Large intestine (tissue), 3 donors: ENCODE measurements at regions not wholly inside any gene's neighbourhood (a gene's known extent, or its start where the extent isn't known, plus 50 kb on each side); places are given as distances from the start of the nearest gene placed in this dataset.

Experiments
- DNase-seq, 2 donors: peaks; one replicate each; pipeline versions ENCODE4 v3.0.0 to v3.0.0-alpha.2; 2013
- H3K27ac ChIP-seq: one replicate; pipeline ENCODE4 v1.5.1; 2013; ENCODE audit warnings: low read length
- H3K27me3 ChIP-seq: 2 replicates; pipeline ENCODE4 v1.6.1; 2013; ENCODE audit warnings: low read length; ENCODE audit not compliant: control insufficient read depth, insufficient read depth
- H3K36me3 ChIP-seq: 2 replicates; pipeline ENCODE4 v1.6.1; 2013; ENCODE audit warnings: low read length; ENCODE audit not compliant: control insufficient read depth, insufficient read depth
- H3K4me1 ChIP-seq: one replicate; pipeline ENCODE4 v1.6.1; 2013; ENCODE audit warnings: low read length; ENCODE audit not compliant: control insufficient read depth, insufficient read depth
- H3K4me3 ChIP-seq: one replicate; pipeline ENCODE4 v1.5.1; 2013; ENCODE audit warnings: low read length
- H3K9me3 ChIP-seq: one replicate; pipeline ENCODE4 v1.6.1; 2013; ENCODE audit warnings: mild to moderate bottlenecking, low read depth, low read length, moderate library complexity; ENCODE audit not compliant: control insufficient read depth
- WGBS: methylation state at CpG from one replicate; pipeline ENCODE4 v1.1.5; 2013; ENCODE audit warnings: low lambda C conversion rate; ENCODE audit not compliant: insufficient coverage; 5-methylcytosine and 5-hydroxymethylcytosine counted together

DNA sequence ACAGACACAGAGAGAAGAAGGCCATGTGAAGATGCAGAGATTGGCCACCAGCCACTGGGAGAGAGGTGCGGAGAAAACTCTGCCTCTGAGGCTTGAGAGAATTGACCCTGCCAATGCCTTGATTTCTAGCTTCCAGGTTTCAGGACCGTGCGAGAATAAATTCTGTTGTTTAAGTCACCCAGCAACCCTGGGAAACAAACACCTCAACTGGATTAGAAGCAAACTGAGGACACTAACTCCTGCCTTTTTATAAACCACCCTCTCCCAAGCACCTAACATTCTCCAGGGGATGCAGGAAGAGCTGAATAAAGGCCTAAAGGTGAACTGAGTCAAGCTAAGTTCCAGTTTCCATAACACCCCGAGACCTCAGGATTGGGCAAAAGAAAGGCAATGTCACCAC, 136.1 kb downstream of the ANKRD60 start:
- no peaks in the 10 kb centered on the region for H3K9me3 ChIP-seq
- H3K4me3 ChIP-seq, result no peak overlapping the region
- no peak overlapping the region for H3K27ac ChIP-seq
- peaks cover 6% of the 10 kb centered on the region for H3K27me3 ChIP-seq
- WGBS, result no CpG with 5 or more reads among the region's 4 CpGs
- no peaks in the 10 kb centered on the region for H3K4me1 ChIP-seq
- H3K36me3 ChIP-seq, result no peaks in the 10 kb centered on the region
- no peak for DNase-seq

DNA sequence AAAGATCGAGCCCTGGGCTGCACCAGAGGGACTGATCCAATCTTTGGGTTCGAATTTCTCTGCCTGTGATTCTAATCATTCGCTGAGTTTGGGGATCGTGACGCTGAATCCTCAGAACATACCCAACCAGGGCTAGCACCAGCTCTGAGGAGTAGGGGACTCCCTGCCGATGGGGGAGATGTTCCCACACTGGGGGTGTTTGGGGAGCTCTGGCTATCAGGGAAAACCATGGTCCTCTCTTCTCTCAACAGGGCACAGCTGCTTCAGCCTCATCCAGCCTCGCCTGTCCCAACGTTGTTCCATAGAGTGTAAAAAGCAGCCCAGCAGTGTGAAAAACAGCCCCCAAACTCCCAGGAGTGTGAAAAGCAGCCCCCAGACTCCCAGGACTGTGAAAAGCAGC, 136.6 kb downstream of the ANKRD60 start:
- no peaks in the 10 kb centered on the region for H3K4me1 ChIP-seq
- H3K27me3 ChIP-seq, result peaks cover 4% of the 10 kb centered on the region
- 80% methylated on average over 1 of the region's 8 CpGs for WGBS
- no peaks in the 10 kb centered on the region for H3K9me3 ChIP-seq
- no peak overlapping the region for H3K27ac ChIP-seq
- no peak for DNase-seq
- no peak overlapping the region for H3K4me3 ChIP-seq
- no peaks in the 10 kb centered on the region for H3K36me3 ChIP-seq

DNA sequence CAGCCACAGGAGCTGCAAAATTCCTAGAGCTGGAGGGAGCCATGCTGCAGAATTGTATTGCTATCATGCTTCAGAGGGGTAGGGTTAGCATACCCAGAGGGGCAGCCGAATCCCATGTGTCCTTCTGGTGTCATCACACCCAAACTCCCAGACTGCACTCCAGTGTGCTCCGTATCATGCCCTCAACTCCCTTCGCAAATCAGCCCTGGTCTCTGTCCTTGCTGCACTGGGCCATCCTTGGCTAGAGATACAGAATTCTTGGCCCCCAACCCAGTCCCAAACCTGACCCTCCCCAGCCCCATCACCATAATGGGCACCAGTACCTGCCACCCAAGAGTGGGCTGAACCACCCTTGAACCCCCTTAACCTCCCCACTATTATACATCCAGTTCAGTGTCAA, 138.3 kb downstream of the ANKRD60 start:
- Histone ChIP-seq H3K4me3 (no peak overlapping the region), H3K27ac (no peak overlapping the region), H3K4me1 (no peaks in the 10 kb centered on the region), H3K9me3 (no peaks in the 10 kb centered on the region), H3K27me3 (peaks cover 4% of the 10 kb centered on the region), H3K36me3 (no peaks in the 10 kb centered on the region)
- DNase-seq, result no peak
- WGBS, result no CpG with 5 or more reads among the region's 3 CpGs

DNA sequence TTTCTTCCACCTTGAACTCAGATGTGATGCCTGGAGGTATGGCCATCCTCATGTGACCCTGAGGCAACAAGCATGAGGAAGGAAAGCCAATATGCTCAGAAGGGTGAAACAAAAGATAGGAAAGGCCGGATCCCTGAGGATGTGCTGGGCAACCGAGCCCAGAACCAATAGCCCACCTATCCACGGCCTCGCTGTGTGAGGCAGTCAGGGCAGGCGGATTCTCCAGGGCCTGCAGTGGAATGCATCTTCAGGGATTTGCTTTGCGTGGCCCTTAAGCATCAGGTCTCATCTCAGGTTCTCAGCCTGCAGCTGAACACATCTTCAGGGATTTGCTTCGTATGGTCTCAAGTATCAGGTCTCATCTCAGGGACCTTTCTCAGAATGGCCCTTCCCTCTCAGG, 139.8 kb downstream of the ANKRD60 start:
- peaks cover 4% of the 10 kb centered on the region for H3K27me3 ChIP-seq
- peaks cover 3% of the 10 kb centered on the region for H3K4me1 ChIP-seq
- H3K27ac ChIP-seq, result no peak overlapping the region
- H3K4me3 ChIP-seq, result no peak overlapping the region
- no peak for DNase-seq
- no peaks in the 10 kb centered on the region for H3K9me3 ChIP-seq
- H3K36me3 ChIP-seq, result no peaks in the 10 kb centered on the region
- 100% methylated on average over 1 of the region's 7 CpGs for WGBS

DNA sequence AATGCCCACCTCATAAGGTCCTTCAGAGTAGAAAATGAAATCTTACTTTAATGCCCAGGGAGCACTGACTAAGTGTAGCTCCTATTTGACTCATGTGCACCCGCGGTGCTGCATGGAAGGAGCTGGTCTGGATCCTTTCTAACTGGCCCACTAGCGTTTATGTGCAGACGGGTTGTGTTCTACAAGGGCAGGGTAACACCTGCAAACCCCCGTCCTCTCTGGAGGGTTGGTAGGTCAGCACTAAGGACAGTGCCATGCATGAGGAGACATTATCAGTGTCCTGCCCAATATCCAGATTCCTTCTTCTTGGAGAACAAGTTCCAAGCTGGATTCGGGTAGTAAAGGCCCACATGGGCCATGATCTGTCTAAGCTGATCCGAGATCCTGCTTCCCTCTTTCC, 140.3 kb downstream of the ANKRD60 start:
- H3K27ac ChIP-seq, result no peak overlapping the region
- peaks cover 3% of the 10 kb centered on the region for H3K4me1 ChIP-seq
- no peaks in the 10 kb centered on the region for H3K9me3 ChIP-seq
- H3K27me3 ChIP-seq, result peaks cover 4% of the 10 kb centered on the region
- no peak overlapping the region for H3K4me3 ChIP-seq
- no peaks in the 10 kb centered on the region for H3K36me3 ChIP-seq
- 92% methylated on average over 2 of the region's 7 CpGs for WGBS
- DNase-seq, result no peak

DNA sequence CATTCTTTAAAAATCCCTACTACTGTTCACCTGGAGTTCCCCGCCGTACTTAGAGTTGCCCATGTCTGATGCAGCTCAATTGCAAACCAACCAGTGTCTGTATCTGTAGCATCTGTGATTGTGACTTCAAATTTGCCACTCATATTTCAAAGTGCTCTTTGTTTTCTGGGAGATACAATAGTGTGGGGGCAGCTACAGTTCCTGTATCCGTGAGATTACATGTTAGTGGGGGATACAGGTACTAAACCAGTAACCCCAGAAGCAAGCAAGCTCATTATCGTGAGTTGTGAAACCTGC, 140.9 kb downstream of the ANKRD60 start:
- no peak for DNase-seq
- no peak overlapping the region for H3K4me3 ChIP-seq
- H3K4me1 ChIP-seq, result peaks cover 3% of the 10 kb centered on the region
- no peaks in the 10 kb centered on the region for H3K36me3 ChIP-seq
- no CpG with 5 or more reads among the region's 4 CpGs for WGBS
- H3K27ac ChIP-seq, result no peak overlapping the region
- no peaks in the 10 kb centered on the region for H3K9me3 ChIP-seq
- H3K27me3 ChIP-seq, result peaks cover 4% of the 10 kb centered on the region

DNA sequence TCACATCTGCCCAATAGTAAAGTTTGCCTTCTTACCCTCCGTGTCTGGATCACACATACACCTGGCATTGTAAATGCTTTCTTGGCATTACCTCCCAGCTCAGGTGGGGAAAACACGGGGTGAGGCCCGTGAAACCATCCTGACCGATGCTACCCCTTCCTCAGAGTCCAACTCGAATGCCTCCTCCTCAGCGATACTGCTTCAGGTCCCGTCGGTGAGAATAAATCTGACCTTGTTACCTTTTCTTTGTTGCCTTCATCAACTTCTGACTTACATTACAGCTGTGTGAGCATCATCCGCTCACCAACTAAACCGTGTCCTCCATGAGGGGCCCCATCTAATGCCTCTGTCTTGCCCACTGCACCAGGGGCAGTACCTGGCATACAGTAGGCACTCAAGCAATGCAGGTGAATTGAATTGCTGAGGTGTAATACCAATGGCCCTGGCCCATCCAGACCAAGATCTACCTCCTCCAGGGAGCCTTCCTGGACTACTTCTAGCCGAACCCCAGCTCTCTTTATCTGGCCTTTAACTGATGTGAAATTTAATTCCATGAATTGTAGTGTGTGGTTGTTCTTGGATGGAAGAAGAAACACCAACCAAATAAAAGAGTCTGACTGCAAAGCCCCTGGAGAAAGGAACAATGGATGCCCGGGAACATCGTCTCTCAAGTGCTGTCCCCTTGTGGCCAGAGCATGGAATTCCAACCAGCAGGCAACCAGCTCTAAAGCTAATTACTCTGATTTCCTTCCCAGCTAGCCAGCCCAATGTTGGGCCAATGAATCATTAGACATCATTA, 141.5 kb downstream of the ANKRD60 start:
- Histone ChIP-seq H3K4me1 (peaks cover 3% of the 10 kb centered on the region), H3K4me3 (no peak overlapping the region), H3K27ac (no peak overlapping the region), H3K27me3 (peaks cover 4% of the 10 kb centered on the region), H3K36me3 (no peaks in the 10 kb centered on the region), H3K9me3 (no peaks in the 10 kb centered on the region)
- WGBS, result 100% methylated on average over 1 of the region's 13 CpGs
- peak in 1 of 2 donors; percentile 13 for DNase-seq

DNA sequence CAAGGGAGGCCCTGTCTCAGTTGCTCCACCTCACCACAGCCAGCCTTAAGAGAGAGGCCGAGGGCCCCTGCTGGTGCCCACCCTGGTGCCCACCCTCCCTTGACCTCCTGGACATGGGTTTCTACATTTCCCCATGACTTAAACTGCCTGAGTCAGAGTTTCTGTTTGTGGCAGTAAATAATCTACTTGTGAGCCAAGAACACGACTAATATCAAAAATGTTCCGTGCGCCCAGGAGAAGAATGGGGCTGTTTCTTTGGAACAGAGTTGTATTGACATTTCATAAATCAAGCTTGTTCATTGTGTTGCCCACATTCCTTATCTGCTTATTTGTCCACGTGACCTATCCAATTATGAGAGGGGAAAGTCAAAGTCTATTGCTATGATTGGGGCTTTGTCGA, 143.5 kb downstream of the ANKRD60 start:
- DNase-seq, result peak in 1 of 2 donors; percentile 21
- H3K36me3 ChIP-seq, result no peaks in the 10 kb centered on the region
- H3K27ac ChIP-seq, result no peak overlapping the region
- H3K4me1 ChIP-seq, result peaks cover 3% of the 10 kb centered on the region
- no peak overlapping the region for H3K4me3 ChIP-seq
- WGBS, result no CpG with 5 or more reads among the region's 6 CpGs
- H3K9me3 ChIP-seq, result no peaks in the 10 kb centered on the region
- H3K27me3 ChIP-seq, result no peaks in the 10 kb centered on the region

DNA sequence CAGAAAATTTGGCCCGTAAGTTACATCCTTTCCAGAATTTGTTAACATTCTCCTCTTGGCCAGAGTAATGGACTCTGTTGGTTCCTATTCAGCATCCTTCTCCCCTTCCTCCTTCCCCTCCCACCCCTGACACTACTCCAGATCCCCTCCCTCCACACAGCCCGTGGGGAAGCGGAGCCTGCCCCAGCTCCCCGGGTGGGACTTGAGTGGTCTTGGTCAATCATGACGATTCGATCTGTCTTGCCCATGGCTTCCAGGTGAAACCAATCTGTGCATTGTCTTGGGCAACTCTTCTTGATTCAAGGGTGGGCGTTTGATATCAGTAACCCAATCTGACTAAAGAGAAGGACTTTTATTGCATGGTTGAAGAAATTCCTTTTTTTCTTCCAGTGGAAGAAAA, 143.9 kb downstream of the ANKRD60 start:
- H3K36me3 ChIP-seq, result no peaks in the 10 kb centered on the region
- no peak for DNase-seq
- no peaks in the 10 kb centered on the region for H3K27me3 ChIP-seq
- peaks cover 3% of the 10 kb centered on the region for H3K4me1 ChIP-seq
- no peaks in the 10 kb centered on the region for H3K9me3 ChIP-seq
- WGBS, result no CpG with 5 or more reads among the region's 7 CpGs
- H3K27ac ChIP-seq, result no peak overlapping the region
- no peak overlapping the region for H3K4me3 ChIP-seq

DNA sequence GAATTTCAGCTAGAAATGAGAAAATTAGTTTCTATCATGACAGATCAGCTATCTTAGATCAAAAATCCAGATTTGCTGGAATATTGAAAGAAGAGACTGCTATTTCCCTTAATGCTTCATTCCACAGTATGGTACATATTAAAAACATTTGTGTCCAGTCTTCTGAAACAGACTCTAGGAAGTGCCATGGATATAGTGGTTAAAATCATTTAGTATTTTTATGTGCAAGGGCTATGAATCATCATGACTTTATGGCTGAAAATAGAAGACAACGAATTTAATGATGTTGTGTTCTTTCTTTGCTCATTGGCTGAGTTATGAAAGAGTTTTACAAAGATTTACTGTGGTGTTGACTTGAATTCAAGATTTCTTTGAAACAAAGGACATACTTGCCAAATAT, 146.6 kb downstream of the ANKRD60 start:
- WGBS, result no CpG with 5 or more reads among the region's 1 CpG
- no peak overlapping the region for H3K4me3 ChIP-seq
- no peaks in the 10 kb centered on the region for H3K36me3 ChIP-seq
- H3K27ac ChIP-seq, result no peak overlapping the region
- H3K9me3 ChIP-seq, result no peaks in the 10 kb centered on the region
- peaks cover 3% of the 10 kb centered on the region for H3K4me1 ChIP-seq
- no peaks in the 10 kb centered on the region for H3K27me3 ChIP-seq
- DNase-seq, result no peak
